ENCODE measurements at regions not wholly inside any gene's neighbourhood (a gene's known extent, or its start where the extent isn't known, plus 50 kb on each side); places are given as distances from the start of the nearest gene placed in this dataset.
"Not testable (repeated sequence)": the region's sequence is repeated elsewhere in the genome, so short reads cannot be mapped to it uniquely, and the experiment has no call there.

GRCh38 chr18:11454040-11454439, 155.4 kb upstream of the SLC35G4 start:
- DNase-seq, result no peak

DNA sequence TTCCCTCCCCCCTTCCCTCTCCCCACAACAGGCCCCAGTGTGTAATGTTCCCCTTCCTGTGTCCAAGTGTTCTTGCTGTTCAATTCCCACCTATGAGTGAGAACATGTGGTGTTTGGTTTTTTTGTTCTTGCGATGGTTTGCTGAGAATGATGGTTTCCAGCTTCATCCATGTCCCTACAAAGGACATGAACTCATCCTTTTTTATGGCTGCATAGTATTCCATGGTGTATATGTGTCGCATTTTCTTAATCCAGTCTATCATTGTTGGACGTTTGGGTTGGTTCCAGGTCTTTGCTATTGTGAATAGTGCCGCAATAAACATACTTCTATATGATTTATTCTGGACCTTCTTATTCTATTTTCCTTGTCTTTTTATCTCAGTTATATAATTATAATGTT, 165.2 kb upstream of the SLC35G4 start:
- DNase-seq, result not testable (repeated sequence)

DNA sequence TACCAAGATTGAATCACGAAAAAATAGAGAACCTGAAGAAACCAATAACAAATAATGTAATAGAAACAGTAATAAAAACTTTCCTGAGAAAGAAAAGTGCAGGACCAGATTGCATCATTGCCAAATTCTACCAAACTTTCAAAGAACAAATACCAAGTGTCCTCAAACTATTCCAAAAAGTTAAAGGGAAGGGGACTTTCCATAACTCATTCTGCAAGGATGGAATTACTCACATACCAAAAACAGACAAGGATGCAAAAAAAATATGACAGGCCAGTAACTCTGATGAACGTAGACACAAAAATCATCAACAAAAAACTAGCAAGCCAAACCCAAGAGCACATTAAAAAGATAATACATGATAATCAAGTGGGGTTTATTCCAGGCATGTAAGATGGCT, 172.3 kb upstream of the SLC35G4 start:
- no peak for DNase-seq

GRCh38 chr18:11432360-11432811, 177.0 kb upstream of the SLC35G4 start:
- DNase-seq, result no peak

- no peak for DNase-seq
Measured at GRCh38 chr18:11429876-11430275, 179.5 kb upstream of the SLC35G4 start.

GRCh38 chr18:11425211-11425610, 184.2 kb upstream of the SLC35G4 start:
- no peak for DNase-seq

DNA sequence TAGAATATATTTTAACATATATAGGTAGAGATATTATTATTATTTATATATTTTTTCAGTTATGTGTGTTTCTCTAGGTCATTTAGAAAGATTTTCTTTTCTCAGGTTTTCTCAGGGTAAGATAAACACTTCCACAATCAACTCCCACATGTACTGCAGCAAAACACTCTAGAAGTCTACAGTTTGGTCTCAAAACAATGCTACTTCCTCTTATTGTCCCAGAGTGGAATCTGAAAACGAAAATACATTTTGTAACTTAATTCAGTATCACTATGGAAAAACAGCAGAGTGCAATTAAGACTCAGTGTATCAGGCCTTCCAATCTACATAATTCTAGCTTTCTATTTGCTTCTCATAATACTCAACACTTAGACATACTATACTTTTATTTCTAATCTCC, 190.1 kb upstream of the SLC35G4 start:
- DNase-seq, result peak; percentile 13

DNA sequence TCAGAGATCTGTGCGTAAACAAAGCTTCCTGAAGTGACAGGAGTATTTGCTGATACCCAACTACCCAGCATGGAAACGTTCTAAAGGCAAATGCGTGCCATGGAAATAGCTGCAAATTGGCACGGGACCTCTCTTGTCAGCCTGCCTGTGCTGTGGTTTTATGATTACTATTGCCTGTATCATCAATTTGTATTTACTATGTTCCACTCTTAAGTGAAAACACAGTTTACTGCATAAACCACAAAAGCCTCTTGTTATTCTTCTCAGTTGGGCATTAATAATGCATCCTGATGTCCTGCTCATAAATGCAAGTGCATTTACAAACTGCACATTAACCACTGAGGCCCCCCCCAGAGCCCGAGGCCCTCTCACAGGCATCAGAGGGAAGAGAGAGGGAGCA, 196.6 kb upstream of the SLC35G4 start:
- DNase-seq, result no peak

GRCh38 chr18:11411048-11411447, 198.3 kb upstream of the SLC35G4 start:
- no peak for DNase-seq

GRCh38 chr18:11408555-11409065, 200.8 kb upstream of the SLC35G4 start:
- DNase-seq, result no peak

- no peak for DNase-seq
Measured at GRCh38 chr18:11407940-11408339, 201.5 kb upstream of the SLC35G4 start.

GRCh38 chr18:11405804-11406203, 203.6 kb upstream of the SLC35G4 start:
- no peak for DNase-seq

- DNase-seq, result no peak
Measured at GRCh38 chr18:11400703-11401102, 208.7 kb upstream of the SLC35G4 start.

DNA sequence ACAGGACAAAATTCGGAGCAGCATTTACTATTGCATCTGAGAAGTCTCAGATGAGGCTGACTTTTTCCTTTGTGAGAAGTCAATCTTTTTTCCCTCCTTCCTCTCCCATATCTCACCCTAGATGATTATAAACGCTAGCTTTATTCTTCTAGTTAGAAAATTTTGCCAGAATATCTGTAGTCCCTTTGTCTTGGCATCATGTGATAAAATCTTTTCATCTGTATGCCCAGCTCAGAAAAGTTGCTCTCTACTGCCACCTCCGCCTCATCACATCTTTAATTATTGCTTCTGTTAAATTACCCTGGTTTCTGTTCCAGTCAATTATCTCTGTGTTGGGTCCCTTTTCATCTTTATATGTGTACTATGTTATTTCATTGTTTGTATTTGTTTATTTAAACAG, 210.8 kb upstream of the SLC35G4 start:
- peak; percentile 14 for DNase-seq

- no peak for DNase-seq
Measured at GRCh38 chr18:11392980-11393885, 216.2 kb upstream of the SLC35G4 start.

GRCh38 chr18:11392292-11392691, 217.1 kb upstream of the SLC35G4 start:
- DNase-seq, result no peak

GRCh38 chr18:11391661-11392060, 217.7 kb upstream of the SLC35G4 start:
- no peak for DNase-seq

DNA sequence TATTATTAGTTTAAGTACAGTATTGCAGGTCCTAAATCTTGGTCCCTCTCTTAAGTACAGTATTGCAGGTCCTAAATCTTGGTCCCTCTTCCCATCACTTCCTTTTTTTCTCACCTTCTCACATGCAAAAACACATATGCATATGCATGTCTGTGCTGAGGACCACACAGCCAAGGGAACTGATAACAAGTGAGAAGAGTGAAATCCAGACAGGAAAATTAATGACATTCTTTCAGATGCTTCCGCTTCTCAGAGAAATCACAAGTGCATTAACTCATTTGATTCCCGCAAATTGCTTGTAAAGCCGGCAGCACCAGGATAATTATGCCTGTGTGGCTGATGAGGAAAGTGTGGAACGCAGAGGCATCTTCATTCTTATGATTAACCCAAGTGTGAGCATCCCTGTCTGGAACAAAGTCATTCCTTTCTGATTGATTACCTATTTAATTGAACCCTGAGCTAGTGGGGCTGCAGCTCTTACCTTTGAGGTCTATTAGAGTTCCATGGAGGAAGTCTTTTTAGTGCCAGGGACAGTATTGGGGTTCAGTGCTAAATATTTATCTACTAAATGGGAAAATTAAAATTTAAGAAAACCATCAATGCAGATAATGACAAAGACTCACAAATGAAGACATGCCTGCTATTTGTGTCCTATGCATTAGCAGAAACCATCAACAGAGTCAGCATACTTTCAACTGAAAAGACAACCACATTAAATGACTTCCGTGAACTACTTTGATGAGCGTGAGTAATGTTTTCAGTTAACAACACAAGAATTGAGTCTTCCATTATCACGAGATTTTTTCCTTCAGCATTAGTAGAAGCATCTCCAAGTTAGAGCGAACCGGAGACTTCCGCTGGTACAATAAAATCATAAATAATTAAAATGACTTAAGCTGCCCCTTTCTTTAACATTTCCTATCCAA, 220.4 kb upstream of the SLC35G4 start:
- no peak for DNase-seq

GRCh38 chr18:11387880-11388279, 221.5 kb upstream of the SLC35G4 start:
- DNase-seq, result peak; percentile 87

DNA sequence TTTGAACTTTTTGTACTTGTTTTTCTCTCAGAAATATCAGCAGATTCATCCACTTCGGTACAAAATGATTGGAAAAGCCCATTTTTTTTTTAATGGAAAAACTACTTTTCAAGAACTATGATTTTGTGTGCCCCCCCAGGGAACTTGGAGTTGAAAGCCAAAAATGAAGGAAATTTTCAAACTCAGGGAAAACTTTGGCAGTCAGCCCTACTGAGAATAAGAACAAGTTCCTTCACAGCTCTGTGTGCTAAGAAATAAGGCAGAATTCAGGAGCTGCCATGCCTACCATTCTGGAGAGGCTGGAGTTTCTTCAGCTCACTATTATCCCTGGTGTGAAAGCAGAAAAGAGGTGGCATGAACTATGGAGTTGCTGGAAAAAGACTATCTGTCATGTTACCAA, 226.0 kb upstream of the SLC35G4 start:
- no peak for DNase-seq

GRCh38 chr18:11380968-11381367, 228.4 kb upstream of the SLC35G4 start:
- no peak for DNase-seq

- no peak for DNase-seq
Measured at GRCh38 chr18:11379660-11380059, 229.7 kb upstream of the SLC35G4 start.

DNA sequence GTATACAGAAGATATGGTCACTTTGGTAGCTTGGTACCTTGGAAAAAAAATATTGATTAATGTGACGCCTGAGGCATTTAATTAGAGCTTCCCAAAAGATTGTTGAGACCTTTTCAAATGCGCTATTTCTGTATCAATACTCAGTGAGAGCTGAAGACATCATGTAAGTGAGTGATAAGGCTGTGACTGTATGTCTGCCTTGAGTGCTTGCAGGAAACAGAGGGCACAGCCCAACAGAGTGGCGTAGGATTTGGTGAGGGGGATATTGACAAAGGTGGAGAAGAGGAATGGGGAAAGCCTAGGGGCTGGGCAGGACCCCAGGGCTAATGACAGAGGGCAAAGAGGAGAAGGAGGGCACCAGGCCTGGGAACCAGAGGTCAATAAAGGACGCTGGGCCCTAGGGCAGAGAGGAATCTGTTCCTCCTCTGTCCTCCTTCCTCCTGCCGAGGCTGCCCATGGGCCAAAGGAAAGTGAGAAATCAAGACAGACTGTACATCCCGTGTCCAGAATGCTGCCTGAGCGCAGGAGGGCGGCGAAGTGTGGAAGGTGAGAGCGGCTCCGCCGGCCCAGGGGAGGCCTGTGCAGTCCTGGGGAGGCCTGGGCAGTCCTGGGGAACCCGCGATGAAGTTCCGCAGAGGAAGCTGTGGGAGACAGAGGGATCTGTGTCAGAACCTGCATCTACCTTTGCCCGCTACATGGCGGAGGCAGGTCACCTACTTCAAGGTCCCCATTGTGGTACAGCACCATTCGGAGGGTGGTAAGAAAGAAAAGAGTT, 228.6 kb upstream of the PIEZO2 start:
- DNase-seq, result no peak

All from hematopoietic multipotent progenitor cell treated with erythropoietin and hydrocortisone succinate and interleukin-3 and kit ligand, for 6 days (in vitro differentiated cells).